Prostate gland (tissue), 2 donors: ENCODE measurements at regions not wholly inside any gene's neighbourhood (a gene's known extent, or its start where the extent isn't known, plus 50 kb on each side); places are given as distances from the start of the nearest gene placed in this dataset.

ENCODE experiments used
- DNase-seq: peaks from one replicate; pipeline ENCODE4 v3.0.0-alpha.2; 2019; ENCODE audit warnings: low spot score
- H3K27ac ChIP-seq, 2 donors: fragments of 200-600 bp; sonication (generic); 2 replicates each; pipeline ENCODE4 v1.5.1; 2017 to 2019
- H3K27me3 ChIP-seq: fragments of 200-600 bp; sonication (generic); replicated peaks from 2 replicates; pipeline ENCODE4 v1.5.1; 2019; ENCODE audit not compliant: insufficient read depth
- H3K36me3 ChIP-seq, 2 donors: fragments of 200-600 bp; sonication (generic); 1 replicate in 1 of 2; 2 replicates in 1 of 2; pipeline versions ENCODE4 v1.5.1 to v1.8.1; 2017 to 2019
- H3K4me1 ChIP-seq: fragments of 200-600 bp; sonication (generic); replicated peaks from 2 replicates; pipeline ENCODE4 v1.5.1; 2019
- H3K4me3 ChIP-seq, 2 donors: fragments of 200-600 bp; sonication (generic); 2 replicates each; pipeline ENCODE4 v1.5.1; 2017 to 2019
- H3K9me3 ChIP-seq: fragments of 200-600 bp; sonication (generic); 2 replicates; pipeline ENCODE4 v1.5.1; 2017
- POLR2A ChIP-seq: fragments of 450-650 bp; IDR thresholded peaks from one replicate; pipeline ENCODE4 v1.6.1; 2016; ENCODE audit warnings: antibody characterized with exemption, mild to moderate bottlenecking
- POLR2AphosphoS5 ChIP-seq: sonication (generic); formaldehyde crosslinking; IDR thresholded peaks from one replicate; pipeline ENCODE4 v1.6.1; 2017; ENCODE audit warnings: antibody characterized with exemption
- WGBS: methylation state at CpG from one replicate; pipeline ENCODE4 v1.1.5; 2018; 5-methylcytosine and 5-hydroxymethylcytosine counted together
- intact Hi-C: fragments of 100-400 bp; cut with DNase I; formaldehyde crosslinking; loops from one replicate; pipeline ENCODE4 v1.14.2; 2022
- TF ChIP-seq, protein P1 (sequence below), 4 experiments: fragments of 200-600 bp in 2 of 4; fragments of 450-650 bp in 2 of 4; sonication (generic) in 2 of 4; IDR thresholded peaks; 1 replicate in 3 of 4; 2 replicates in 1 of 4; pipeline ENCODE4 v1.5.1; 2016 to 2019; ENCODE audit warnings: antibody characterized with exemption in 4 of 4, mild to moderate bottlenecking in 2 of 4, moderate library complexity in 2 of 4

DNA sequence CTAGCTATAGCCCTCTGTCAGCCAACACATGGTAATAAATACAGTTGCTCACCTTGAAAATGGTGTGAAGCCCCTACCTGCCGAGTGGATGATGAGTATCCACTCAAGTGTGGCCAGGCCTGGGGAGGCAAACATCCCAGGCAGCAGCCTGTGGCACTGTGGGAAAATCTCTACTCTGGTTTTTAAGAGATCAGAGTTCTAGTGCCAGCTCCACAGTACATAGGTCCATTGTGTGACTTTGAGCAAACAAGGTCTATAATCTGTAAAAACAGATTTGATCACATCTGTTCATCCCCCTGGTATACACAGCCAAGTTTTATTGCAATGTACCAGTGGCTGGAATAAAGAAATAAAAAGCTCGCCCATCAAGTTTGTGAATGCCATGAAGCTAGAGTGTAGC lies 82.7 kb upstream of the ARMC2 start:
- H3K9me3 ChIP-seq: no peaks in the 10 kb centered on the region
- DNase-seq: no peak
- H3K36me3 ChIP-seq: no peaks in the 10 kb centered on the region
- no peak overlapping the region for H3K4me3 ChIP-seq
- TF ChIP-seq POLR2AphosphoS5 (peak; percentile 48), POLR2A (no peak)
- no peak overlapping the region for H3K27ac ChIP-seq
- H3K4me1 ChIP-seq: no peaks in the 10 kb centered on the region
- intact Hi-C loops: no loop called here
- WGBS: 50% methylated on average over 2 of the region's 2 CpGs
- no peaks in the 10 kb centered on the region for H3K27me3 ChIP-seq

- intact Hi-C loops: no loop called here
- 98% methylated on average over 5 of the region's 5 CpGs for WGBS
- no peak overlapping the region for H3K27ac ChIP-seq
- no peaks in the 10 kb centered on the region for H3K4me1 ChIP-seq
- no peak overlapping the region for H3K4me3 ChIP-seq
- TF ChIP-seq POLR2A (no peak), POLR2AphosphoS5 (no peak)
- TF ChIP-seq, protein P1, sequence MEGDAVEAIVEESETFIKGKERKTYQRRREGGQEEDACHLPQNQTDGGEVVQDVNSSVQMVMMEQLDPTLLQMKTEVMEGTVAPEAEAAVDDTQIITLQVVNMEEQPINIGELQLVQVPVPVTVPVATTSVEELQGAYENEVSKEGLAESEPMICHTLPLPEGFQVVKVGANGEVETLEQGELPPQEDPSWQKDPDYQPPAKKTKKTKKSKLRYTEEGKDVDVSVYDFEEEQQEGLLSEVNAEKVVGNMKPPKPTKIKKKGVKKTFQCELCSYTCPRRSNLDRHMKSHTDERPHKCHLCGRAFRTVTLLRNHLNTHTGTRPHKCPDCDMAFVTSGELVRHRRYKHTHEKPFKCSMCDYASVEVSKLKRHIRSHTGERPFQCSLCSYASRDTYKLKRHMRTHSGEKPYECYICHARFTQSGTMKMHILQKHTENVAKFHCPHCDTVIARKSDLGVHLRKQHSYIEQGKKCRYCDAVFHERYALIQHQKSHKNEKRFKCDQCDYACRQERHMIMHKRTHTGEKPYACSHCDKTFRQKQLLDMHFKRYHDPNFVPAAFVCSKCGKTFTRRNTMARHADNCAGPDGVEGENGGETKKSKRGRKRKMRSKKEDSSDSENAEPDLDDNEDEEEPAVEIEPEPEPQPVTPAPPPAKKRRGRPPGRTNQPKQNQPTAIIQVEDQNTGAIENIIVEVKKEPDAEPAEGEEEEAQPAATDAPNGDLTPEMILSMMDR (IDR thresholded peaks at IDR 0.05): no peak
- DNase-seq: no peak
- no peaks in the 10 kb centered on the region for H3K27me3 ChIP-seq
- H3K36me3 ChIP-seq: no peaks in the 10 kb centered on the region
- H3K9me3 ChIP-seq: no peaks in the 10 kb centered on the region
Measured at GRCh38 chr6:108766419-108766818, 81.8 kb upstream of the ARMC2 start.

DNA sequence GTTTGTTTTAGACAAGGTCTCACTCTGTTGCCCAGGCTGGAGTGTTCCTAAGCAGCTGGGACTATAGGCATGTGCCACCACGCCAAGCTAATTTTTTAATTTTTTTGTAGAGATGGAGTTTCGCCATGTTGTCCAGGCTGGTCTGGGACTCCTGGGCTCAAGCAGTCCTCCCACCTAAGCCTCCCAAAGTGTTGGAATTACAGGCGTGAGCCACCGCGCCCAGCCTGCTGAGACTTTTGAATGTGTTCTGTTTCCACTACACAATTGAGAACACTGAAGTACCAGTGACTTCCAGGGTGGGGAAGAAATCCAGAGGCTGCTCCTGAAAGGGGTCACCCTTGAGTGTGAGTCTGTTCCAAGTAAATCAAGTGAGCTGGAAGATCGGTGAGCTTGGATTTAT lies 81.3 kb upstream of the ARMC2 start:
- Histone ChIP-seq H3K9me3 (no peaks in the 10 kb centered on the region), H3K4me3 (no peak overlapping the region), H3K4me1 (no peaks in the 10 kb centered on the region), H3K36me3 (no peaks in the 10 kb centered on the region), H3K27me3 (no peaks in the 10 kb centered on the region), H3K27ac (no peak overlapping the region)
- intact Hi-C loops: no loop called here
- WGBS: 91% methylated on average over 6 of the region's 6 CpGs
- no peak for DNase-seq
- TF ChIP-seq, protein P1 (IDR thresholded peaks at IDR 0.05): no peak
- TF ChIP-seq POLR2A (no peak), POLR2AphosphoS5 (no peak)

GRCh38 chr6:108767418-108768165 lies 80.6 kb upstream of the ARMC2 start:
- no peaks in the 10 kb centered on the region for H3K9me3 ChIP-seq
- H3K27me3 ChIP-seq: no peaks in the 10 kb centered on the region
- H3K4me1 ChIP-seq: no peaks in the 10 kb centered on the region
- no peaks in the 10 kb centered on the region for H3K36me3 ChIP-seq
- no peak for TF ChIP-seq POLR2AphosphoS5
- TF ChIP-seq, protein P1 (IDR thresholded peaks at IDR 0.05): no peak
- TF ChIP-seq POLR2A: no peak
- intact Hi-C loops: no loop called here
- WGBS: 83% methylated on average over 7 of the region's 7 CpGs
- H3K27ac ChIP-seq: no peak overlapping the region
- no peak for DNase-seq
- no peak overlapping the region for H3K4me3 ChIP-seq

GRCh38 chr6:108768166-108768555 lies 80.1 kb upstream of the ARMC2 start:
- no peak overlapping the region for H3K27ac ChIP-seq
- WGBS: 95% methylated on average over 1 of the region's 1 CpG
- intact Hi-C loops: no loop called here

More at GRCh38 chr6:108768166-108768555, 80.1 kb upstream of the ARMC2 start:
- no peak overlapping the region for H3K4me3 ChIP-seq
- no peaks in the 10 kb centered on the region for H3K9me3 ChIP-seq
- TF ChIP-seq POLR2AphosphoS5 (no peak), POLR2A (no peak)
- TF ChIP-seq, protein P1 (IDR thresholded peaks at IDR 0.05): no peak
- no peak for DNase-seq
- no peaks in the 10 kb centered on the region for H3K36me3 ChIP-seq
- H3K27me3 ChIP-seq: no peaks in the 10 kb centered on the region
- H3K4me1 ChIP-seq: no peaks in the 10 kb centered on the region
